Iris pigment epithelial cell (primary cell): ENCODE measurements at regions not wholly inside any gene's neighbourhood (a gene's known extent, or its start where the extent isn't known, plus 50 kb on each side); places are given as distances from the start of the nearest gene placed in this dataset.
"Not testable (repeated sequence)": the region's sequence is repeated elsewhere in the genome, so short reads cannot be mapped to it uniquely, and the experiment has no call there.

Source experiments
- DNase-seq: peaks from one replicate; pipeline ENCODE4 v3.0.0-alpha.2; 2011; ENCODE audit warnings: low read depth

DNA sequence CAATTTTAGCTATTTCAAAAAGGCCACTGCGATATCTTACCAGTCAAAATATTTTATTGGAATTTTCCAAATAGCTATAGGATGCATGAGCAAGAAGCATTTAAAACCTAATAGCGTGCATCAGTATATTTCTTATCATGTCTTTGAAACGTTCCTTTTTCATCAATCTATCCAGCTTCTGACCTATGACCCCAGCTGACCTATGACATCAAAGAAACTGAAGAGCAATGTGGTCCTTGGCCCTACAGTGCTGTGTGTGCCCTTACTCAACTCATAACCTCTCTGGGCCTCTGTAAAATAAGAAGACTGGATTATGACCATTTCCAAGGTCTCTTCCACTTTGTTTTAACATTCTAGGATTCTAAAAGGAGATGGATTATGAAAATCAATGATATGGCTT is 118.2 kb downstream of the ZNF22 start:
- no peak for DNase-seq

DNA sequence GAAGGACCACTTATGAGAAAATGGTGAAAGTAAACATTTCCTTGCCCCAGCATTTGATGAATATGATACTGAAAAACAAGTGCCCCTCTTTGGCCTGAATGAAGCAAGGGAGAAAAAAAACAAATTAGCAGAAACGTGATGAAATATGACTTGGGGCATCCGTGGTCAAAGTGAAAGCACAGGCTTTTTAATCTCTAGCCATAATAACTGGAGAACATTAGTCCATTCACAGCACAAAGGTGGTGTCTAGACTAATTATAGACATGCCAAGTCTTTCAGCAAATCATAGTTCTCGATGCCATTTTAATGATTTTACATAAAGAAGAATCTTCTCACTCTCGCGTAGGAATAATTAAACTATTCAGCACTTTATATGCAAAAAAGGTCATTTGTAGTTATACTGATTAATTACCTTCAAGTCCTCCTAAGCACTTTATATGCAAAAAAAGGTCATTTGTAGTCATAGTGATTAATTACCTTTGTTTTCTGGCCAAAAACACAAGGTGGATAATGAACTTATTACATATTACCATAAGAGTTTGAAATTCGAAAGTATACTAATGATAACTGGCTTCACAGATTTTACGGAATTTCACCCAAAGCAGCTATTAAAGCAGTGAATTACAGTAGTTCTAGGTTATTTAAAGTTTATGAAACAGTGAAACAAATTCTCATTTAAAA is 121.6 kb downstream of the ZNF22 start:
- DNase-seq = not testable (repeated sequence)

DNA sequence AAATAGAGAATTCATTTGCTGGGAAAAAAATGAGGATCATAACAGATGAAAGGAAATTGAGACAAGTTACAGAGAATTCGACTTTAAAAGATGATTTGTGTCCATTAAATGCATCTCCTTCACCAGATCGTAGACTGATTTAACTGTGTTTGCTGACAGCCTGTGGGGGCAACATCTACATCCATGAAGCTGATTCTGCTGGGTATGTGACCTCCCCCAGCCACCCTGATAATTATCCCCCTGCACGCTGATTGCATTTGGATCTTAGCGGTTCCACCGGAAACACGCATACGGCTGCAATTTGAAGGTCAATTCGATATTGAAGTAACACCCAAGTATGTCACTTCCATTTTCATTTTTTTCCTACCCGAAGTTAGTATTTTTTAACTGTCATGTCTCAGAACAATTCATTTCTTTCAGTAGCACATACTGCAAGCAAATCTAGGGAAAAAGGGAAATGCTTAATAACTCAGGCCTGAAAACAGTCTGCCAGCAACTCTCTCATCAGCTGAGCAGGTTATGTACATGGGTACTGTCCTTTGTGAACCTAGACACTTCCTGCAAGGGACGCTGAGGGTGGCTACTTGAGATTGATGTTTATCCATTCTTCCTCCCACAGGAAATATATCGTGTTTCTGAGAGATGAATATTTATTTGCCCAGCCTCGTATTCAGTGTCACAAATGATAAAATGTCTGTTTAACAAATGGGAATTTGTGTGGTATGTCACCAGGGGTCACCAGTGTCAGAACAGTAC is 134.9 kb downstream of the ZNF22 start:
- no peak for DNase-seq

DNA sequence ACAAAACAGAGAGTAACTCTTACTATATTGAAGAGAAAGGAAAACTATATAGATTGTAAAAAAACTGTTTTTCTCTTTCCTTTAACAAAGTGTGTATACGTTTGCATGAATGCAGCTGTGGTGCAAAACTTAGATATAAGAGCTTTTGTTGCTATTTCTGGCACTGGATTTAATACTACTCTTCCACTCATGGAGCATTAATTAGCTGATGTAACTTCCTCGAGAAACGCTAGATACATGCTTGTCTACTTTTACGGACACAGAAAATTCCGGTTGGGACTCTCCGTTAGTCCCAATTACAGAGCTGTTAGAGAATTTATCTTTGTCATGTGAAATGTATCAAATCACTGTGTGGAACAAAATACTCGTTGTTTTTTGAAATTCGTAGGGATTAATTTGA is 135.5 kb downstream of the ZNF22 start:
- no peak for DNase-seq

DNA sequence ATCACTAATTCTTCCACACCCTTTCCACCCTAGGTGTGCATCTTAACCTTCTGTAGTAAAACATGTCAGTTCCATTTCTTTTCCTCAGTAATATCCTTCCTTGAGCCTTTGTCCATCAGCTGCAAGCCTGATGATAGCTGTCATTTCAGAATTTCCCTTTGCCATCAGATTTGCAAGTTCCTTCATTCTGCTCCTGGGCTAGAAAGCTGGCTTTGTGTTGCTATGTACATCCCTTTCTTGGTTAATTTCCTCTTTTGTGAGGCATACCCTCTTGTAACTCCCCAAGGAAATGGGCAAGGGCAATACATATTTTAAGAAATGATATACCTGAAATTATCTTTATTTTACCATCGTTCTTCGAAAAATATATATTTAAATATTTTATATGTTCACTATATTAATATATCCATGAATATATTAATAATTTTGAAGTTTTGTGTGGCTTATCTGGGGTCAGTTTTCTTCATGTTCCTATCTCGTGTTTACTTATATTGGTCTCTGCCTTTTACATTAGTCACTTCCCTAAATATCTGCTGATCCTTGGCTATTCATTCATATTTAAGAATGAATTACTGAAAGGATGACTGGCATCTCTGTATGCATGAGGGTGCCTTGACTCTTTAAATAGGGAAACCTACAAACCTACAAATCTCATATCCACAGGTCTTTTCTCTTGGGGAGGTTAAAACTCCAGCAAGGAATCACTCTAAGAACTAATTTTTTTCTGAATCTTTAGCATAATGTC is 143.8 kb downstream of the ZNF22 start:
- DNase-seq = peak; percentile 60

DNA sequence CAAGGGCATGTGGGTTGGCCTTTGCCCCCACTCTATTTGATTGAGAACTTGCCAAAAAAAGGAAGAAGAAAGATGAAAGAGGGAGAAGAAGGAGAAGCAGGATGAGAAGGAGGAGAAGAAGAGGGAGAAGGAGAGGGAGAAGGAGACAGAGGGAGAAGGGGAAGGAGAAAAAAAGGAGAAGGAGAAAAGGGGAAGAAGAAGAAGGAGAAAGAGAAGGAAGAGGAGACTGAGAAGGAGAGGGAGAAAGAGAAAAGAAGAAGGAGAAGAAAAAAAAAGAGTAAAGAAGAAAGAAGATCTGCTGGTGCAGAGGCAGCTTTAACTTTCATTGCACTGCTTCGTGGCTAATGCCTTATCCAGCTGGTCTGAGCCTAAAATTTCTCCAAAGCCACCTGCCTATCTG is 144.4 kb downstream of the ZNF22 start:
- DNase-seq = not testable (repeated sequence)

DNA sequence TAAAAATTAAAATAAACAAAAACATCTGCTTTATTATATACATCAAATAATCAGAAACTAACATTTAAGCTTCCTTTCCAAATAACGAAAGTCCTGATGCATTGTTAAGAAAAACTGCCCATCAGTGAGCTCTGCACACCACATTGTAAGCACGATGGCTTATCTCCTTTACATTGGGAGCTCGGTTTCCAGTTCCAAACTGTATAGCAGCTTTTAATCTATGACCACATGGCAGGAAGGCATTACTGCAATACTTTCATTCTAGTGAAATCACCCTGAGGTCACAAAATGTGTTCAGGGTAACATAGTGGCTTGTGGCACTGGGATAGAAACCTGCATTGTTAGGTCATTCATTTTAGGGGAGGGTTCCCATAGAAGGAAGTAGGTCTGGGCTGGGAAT is 146.3 kb downstream of the ZNF22 start:
- no peak for DNase-seq

DNA sequence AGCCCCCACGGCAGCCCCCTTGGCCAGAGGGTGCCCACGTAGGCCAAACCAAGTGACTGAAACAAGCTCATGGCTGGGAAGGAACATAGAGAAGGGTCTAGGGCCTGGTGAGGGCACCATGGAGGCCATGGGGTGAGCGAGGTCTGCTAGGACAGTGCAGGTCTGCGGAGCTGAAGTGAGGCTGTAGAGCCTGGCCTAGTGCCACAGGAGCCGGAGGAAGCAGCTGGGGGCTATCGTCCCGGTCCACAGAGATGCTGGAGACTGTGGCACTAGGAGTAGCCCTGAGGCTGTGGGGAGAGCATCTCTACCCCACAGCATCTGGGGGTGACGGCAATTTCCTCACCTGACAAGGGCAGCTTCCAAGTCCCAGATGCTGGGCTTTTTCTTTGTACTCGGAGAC is 150.3 kb downstream of the ZNF22 start:
- no peak for DNase-seq

DNA sequence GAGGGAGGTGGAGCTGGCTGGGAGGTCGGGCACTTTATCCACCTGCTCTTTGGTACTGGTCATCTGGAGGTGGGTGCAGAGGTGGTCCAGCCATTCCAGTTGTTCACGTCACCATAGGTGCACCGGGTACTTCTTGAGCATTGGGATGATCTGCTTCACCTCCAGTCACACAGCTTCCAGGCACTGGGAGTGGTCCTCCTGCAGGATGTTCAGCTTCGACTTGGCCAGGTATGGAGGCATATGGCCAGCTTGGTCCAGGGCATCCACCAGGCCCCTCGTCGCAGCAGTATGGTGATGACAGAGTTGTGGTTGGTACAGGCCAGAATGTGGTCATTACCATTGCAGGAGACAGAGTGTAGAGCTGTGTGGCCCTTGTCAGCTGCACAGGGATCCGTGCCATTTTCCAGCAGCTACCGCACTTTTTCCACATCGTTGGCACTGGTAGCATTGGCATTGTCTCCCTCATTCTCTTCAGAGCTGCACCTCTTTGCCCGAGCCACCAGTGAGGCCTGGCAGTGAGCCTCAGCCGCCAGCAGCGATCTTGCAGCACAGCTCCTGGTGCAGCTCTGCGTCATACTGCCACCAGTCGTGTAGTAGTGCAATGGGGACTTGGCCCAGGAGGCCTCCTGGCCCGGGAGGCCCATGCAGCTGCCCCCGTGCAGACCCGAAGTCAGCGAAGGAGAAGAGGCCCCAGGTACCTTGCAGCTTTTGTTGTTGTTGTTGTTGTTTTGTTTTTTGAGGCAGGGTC is 150.9 kb downstream of the ZNF22 start:
- no peak for DNase-seq

DNA sequence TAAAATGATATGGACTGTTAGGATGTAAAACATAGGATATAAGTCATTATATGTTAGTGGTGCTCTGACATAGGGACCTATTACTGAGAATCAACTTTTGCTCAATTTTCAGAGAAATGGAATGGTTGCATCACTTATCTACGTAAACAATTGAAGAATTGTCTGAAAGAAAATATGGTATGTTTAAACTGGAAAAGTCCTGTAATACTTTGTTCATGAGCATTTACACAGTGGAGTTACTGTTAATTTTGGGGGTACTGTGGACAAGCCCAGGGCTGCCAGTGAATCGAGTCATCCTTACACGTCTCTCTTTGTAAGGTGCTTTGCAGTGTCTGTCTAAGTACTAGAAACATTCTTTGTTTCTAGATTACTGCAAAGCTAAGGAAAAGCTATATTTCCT is 152.0 kb downstream of the ZNF22 start:
- peak; percentile 66 for DNase-seq

DNA sequence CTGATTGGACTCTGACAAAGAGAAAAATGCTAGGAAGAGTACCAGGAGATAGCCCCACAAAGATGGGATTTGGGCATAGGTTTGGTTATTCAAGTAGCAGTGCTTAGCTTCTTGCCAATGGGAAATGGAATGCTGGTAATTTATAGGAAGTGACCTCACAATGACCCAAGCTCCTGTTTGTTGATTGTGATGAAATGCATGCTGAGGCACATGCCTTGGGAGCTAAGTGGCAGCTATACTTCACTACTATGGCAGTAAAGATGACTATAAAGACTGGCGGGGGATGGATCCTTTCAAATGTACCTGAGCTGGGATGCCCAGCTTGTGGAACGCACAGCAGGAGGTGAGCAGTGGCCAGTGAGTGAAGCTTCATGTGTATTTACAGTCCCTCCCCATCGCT is 153.8 kb downstream of the ZNF22 start:
- peak; percentile 51 for DNase-seq

DNA sequence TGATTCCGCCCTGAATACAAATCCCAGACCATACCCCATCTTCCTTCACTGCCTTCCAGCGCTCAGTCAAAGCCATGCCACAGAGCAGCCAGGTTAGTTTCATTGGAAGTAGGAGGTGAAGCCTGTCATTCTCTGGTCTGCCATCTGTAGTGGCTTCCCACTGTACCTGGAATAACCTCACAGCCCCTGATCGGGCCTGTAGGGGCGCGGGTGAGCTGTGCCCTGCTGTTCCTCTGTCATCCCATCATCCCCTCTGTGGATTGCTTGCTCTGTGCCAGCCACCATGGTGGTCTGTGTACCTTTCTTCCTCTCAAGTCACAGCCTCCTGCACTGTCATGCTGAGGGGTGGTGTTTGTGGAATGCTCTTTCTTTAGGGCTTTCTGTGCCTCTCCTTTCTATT is 155.1 kb downstream of the ZNF22 start:
- DNase-seq = no peak

DNA sequence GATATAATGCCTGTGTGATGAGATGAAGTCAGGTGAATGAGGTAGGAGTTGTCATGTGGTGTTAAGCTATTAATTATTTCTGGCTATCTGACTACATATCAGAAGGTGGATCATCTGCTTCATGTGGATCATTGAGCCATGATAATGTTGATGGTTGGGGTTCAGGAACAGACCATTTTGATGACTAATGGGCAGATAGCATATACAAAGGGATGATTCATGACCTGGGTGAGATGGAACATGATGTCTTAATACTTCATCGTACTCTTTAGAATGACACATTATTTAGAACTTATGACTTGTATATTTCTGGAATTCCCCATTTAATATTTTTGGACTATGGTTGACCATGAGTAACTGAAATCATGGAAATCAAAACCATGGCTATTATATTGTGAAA is 155.1 kb downstream of the OR13A1 start:
- DNase-seq = peak; percentile 93

DNA sequence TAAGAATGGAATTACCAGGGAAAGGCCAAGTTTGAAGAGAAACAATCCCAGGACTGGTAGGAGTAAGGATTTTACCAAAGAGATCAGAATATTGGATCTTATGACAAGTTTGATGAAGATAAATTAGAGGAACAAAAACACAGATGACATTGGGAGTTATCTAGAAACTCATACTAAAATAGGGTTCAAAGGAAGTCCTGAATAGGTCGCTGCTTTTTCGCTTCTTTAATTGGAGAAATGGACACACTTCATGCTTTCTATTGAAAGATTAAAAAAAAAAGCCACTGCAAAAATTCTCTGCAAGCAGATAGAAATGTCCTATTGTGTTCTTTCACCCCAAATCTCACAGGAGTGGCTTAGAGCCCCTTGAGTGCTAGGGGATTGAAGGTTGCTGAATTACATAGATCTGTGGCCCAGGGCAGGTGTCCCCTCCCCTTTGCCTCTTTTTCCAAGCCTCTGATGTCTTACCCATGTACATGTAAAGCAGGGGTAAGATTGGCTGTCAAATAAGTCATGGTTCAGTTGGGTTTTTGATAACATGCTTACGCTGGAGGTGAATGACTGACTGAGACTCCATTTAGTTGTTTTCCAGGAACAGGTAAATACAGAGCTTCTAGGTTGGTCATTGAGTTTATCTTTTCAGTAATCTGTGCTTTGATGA is 152.0 kb downstream of the OR13A1 start:
- DNase-seq = no peak

DNA sequence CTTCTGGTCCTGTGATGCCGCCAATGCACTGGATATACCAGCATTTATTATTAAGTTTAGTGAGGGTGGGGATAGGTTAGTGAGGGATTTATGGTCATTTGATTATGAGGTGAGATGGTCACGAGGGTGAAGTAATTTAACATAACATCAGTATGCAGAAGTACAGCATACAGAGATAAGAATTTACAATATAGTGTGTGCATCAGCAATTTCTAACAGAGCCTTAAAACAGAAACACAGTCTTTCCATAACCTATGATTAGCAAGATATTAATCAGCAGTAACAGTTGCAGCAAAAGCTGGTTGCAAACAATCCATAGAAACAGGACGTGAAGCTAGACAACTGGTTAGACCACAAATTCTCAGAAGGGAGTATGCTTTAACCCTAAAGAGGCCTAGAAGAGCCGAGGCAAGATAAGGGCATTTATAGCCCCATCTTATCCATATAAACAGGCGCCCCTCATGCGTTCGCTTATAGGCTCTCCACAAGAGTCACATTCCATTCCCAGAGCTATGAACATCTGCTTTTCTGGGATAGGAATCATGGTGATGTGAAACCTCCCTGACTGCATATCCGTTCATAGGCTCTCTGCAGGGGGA is 139.8 kb downstream of the OR13A1 start:
- not testable (repeated sequence) for DNase-seq

DNA sequence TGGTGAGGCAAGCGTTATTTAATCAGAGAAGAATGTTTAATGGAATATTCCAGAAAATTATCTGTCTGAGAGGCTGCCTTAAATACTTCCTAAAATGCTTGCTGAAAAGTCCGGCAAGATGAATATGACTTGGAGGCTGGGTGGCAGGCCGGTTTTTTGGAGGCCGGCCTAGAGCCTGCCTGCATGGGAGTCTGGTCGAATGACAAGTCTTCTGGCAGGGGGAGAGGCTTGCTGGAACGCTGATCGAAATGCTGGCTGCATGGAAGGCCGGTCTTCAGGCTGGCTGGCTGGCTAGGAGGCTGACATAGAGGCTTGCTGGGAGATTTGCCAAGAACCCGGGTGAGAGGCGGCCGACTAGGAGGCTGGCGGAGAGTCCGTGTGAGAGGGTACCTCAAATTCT is 135.7 kb downstream of the OR13A1 start:
- no peak for DNase-seq

DNA sequence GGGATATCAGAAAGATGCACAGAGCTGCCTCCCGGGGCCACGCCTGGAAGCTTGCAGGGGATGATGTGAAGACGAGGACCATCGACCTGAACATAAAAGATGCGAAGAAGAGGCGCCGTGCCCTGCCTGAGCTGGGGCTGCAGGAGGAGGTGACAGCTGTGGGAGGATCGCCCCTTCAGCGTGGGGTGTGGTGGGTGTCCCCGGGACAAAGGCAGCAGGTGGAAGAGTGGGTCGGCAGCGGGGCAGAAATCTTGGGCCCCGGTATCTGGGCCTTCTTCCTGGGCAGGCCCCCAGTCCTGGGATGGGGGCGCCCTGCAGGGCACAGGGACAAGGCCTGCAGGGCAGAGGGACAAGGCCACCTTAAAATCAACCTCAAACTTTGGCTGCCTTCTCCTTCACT is 134.9 kb downstream of the OR13A1 start:
- no peak for DNase-seq

DNA sequence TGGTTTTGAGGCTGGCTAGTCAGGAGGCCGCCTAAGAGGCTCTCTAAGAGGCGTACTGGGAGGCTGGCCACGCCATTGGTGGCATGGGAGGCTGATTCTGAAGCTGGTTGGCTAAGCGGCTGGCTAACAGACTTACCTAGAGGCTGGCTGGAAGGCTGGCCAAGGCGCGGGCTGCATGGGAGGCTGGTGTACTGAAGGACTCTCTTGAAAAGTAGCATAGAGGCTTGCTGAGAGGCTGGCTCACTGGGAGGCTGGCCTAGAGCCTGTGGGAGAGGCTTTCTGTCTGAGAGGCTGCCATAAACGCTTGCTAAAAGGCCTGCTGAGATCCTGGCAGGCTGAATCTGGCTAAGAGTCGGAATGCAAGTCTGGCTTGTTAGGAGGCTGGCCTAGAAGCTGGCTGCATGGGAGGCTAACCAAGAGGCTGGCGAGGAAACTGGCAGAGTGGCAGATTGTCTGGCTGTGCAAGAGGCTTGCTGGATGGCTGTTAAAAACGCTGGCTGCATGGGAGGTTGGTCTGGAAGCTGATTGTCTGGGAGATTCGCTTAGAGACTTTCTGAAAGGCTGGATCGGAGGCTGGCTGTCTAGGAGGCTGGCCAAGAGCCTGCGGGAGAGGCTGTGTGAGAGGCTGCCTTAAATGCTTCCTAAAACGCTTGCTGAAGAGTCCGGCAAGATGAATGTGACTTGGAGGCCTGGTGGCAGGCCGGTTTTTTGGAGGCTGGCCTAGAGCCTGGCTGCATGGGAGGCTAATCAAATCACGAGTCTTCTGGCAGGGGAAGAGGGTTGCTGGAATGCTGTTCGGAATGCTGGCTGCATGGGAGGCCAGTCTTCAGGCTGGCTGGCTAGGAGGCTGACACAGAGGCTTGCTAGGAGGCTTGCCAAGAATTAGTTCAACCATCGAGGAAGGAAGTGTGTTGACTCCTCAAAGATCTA is 134.2 kb downstream of the OR13A1 start:
- peak; percentile 56 for DNase-seq

DNA sequence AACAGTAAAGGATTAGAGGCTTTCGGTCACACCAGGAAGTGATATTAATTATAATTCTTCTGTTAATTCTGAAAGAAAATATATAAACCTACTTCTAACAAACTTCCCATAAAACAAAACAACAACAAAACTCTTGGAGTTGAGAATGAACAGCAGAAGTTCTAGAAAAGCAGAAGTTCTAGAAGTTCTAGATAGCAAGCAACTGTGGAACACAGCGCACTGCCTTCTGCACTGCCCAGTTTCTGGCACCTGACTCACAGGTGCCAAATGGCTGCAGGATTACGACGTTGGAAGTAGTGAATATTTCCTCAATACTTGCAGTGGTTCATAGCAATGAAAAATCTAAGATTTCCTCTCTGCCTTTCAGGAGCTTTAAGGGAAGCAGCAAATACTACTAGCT is 132.2 kb downstream of the OR13A1 start:
- no peak for DNase-seq

DNA sequence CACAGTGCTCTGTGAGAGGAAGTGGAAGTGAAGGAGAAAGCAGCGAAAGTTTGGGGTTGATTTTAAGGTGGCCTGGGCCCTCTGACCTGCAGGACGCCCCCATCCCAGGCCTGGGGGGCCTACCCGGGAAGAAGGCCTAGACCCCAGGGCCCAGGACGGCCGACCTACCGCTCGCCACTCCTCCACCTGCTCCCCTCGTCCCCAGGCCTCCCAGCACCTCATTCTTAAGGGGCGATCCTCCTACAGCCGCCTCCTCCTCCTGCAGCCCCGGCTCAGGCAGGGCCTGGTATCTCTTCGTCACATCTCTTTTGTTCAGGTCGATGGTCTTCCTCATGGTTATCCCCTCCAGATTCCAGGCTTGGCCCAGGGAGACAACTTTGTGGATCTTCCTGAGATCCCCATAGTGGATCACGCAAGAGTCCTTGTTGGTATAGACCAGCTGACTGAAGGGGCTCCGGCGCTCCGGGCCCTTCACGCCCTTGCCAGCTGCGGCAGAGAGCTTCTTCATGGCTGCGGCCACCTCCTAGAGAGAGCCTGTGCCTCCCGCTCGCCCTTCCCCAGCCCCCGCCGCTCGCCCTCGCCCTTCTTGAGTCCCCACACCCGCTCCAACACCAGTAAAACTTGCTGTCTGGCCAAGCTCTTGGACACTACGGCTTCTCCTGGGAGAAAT is 117.5 kb downstream of the OR13A1 start:
- DNase-seq = no peak
